WERI-Rb-1 (cell line): ENCODE measurements at regions not wholly inside any gene's neighbourhood (a gene's known extent, or its start where the extent isn't known, plus 50 kb on each side); places are given as distances from the start of the nearest gene placed in this dataset.

Experiments used
- DNase-seq: peaks from one replicate; pipeline ENCODE4 v3.0.0-alpha.2; 2020
- H3K27ac ChIP-seq: fragments of 250-450 bp; sonication (Bioruptor Pico); 2 replicates; pipeline ENCODE4 v1.5.1; 2020; ENCODE audit warnings: mild to moderate bottlenecking, moderate library complexity
- H3K27me3 ChIP-seq: fragments of 250-450 bp; sonication (Bioruptor Pico); 2 replicates; pipeline ENCODE4 v1.5.1; 2021; ENCODE audit warnings: mild to moderate bottlenecking, low read depth, moderate library complexity; ENCODE audit not compliant: insufficient read depth, severe bottlenecking
- H3K36me3 ChIP-seq: fragments of 250-450 bp; sonication (Bioruptor Pico); 2 replicates; pipeline ENCODE4 v1.5.1; 2020; ENCODE audit warnings: mild to moderate bottlenecking, moderate library complexity
- H3K4me3 ChIP-seq: 2 replicates; pipeline ENCODE4 v1.5.1; 2011; ENCODE audit warnings: low read depth, mild to moderate bottlenecking, control low read depth, low read length
- H3K9me3 ChIP-seq: fragments of 250-450 bp; sonication (Bioruptor Pico); 2 replicates; pipeline ENCODE4 v1.5.1; 2021; ENCODE audit warnings: mild to moderate bottlenecking, moderate library complexity; ENCODE audit not compliant: severe bottlenecking
- TF ChIP-seq, protein P1 (sequence below): IDR thresholded peaks from 2 replicates; pipeline ENCODE4 v1.5.1; 2011; ENCODE audit warnings: low read depth, mild to moderate bottlenecking, control low read depth, inconsistent platforms, low read length

DNA sequence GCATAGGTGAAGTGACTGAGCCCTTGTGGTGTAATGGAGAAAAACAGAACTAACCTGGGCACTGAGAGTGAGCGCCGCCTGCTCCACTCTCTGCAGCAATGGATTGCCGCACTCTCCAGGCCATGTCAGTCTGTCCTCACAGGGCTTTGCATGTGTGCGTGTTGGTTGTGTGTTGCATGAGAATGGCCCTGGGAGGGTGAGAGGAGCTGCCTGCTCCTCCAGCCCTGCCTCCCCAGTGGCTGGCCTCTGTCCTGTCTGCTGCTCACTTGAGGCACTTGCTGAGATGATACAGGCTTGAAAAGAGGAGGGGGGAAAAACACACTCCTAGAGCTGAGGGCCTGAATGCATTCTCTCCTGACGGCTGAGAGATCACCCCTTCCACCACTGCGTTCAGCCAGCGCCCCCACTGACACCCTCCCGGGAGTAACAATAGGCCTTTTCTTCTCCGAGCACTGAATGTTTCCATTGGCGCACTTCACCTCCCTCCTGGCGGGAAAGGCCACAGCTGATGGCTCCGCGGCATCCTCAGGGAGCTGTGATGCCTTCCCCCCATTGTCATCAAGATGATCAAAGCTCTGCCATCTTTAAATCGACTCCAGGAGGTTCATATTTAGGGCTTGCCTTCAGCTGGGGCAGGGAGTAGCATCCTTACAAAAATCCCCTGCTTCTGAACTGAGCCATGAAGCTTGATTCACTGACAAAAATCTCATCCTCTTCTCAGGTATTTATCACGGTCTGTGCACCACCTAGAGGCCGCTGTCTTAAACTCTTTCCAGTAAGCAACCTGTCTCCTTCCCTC is 49.9 kb upstream of the DAPL1 start:
- no peak overlapping the region for H3K4me3 ChIP-seq
- DNase-seq = peak; percentile 69
- H3K9me3 ChIP-seq = no peaks in the 10 kb centered on the region
- TF ChIP-seq, protein P1, sequence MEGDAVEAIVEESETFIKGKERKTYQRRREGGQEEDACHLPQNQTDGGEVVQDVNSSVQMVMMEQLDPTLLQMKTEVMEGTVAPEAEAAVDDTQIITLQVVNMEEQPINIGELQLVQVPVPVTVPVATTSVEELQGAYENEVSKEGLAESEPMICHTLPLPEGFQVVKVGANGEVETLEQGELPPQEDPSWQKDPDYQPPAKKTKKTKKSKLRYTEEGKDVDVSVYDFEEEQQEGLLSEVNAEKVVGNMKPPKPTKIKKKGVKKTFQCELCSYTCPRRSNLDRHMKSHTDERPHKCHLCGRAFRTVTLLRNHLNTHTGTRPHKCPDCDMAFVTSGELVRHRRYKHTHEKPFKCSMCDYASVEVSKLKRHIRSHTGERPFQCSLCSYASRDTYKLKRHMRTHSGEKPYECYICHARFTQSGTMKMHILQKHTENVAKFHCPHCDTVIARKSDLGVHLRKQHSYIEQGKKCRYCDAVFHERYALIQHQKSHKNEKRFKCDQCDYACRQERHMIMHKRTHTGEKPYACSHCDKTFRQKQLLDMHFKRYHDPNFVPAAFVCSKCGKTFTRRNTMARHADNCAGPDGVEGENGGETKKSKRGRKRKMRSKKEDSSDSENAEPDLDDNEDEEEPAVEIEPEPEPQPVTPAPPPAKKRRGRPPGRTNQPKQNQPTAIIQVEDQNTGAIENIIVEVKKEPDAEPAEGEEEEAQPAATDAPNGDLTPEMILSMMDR = peak; percentile 71
- no peak overlapping the region for H3K27ac ChIP-seq
- no peaks in the 10 kb centered on the region for H3K36me3 ChIP-seq
- H3K27me3 ChIP-seq = no peaks in the 10 kb centered on the region
